Omental fat pad (tissue), 3 donors: ENCODE measurements at regions not wholly inside any gene's neighbourhood (a gene's known extent, or its start where the extent isn't known, plus 50 kb on each side); places are given as distances from the start of the nearest gene placed in this dataset.

Source experiments
- ATAC-seq: fragments of 150-250 bp; one replicate; pipeline ENCODE4 v1.9.1; 2016; ENCODE audit warnings: mild to moderate bottlenecking, moderate library complexity; ENCODE audit not compliant: low FRiP score
- DNase-seq: peaks from one replicate; pipeline ENCODE4 v3.0.0-alpha.2; 2019; ENCODE audit warnings: low spot score
- CTCF ChIP-seq, 3 donors: fragments of 450-650 bp; IDR thresholded peaks; one replicate each; pipeline ENCODE4 v1.5.1; 2016 to 2017; ENCODE audit warnings: antibody characterized with exemption in 3 of 3, mild to moderate bottlenecking in 3 of 3, moderate library complexity in 2 of 3

- DNase-seq (no peak), ATAC-seq (no peak)
- no peak for TF ChIP-seq CTCF (IDR thresholded peaks at IDR 0.05)
Measured at GRCh38 chrX:150202641-150203247, 160.4 kb upstream of the MAMLD1 start.

DNA sequence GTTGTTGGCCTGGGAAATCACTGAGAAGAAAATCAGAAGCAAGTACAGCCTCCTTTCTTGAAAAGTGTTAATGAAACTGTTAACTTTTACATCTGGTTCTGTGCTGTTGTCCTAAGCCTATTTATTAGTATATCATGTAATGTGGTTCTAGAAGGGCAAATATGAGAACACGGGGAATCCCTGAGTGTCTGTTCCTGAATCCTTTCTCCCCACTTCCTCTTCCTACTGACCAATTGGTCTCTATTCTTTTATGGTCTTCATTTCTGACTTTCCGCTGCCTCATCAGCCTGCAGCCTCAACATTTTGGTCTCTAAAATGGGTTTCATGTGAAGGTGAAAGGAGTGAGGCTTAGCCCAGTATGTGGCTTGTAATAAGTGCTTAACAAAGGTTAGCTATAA lies 159.9 kb upstream of the MAMLD1 start:
- ATAC-seq (no peak), DNase-seq (no peak)
- TF ChIP-seq CTCF (IDR thresholded peaks at IDR 0.05): no peak

DNA sequence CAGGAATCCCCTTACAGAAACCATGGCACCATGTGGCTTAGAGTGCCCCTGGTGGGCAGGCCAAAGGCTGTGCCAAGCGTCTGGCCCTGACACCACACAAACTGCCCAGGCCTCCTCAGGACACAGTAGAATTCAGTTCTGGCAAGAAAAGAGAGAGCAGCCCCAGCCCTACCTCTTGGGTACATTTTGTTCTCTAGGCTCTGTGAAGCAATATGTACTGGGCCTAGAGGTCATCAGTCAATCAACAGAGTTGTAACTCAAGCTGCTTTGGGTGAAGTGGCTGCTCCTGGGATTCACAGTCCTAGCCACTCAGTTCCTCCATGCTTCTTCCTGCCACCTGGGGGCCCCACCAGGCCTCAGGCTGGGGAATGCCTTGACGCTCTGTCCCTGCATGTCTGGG lies 158.1 kb upstream of the MAMLD1 start:
- TF ChIP-seq CTCF (IDR thresholded peaks at IDR 0.05): no peak
- DNase-seq: no peak
- ATAC-seq: no peak

- TF ChIP-seq CTCF (IDR thresholded peaks at IDR 0.05): no peak
- no peak for ATAC-seq
- no peak for DNase-seq
Measured at GRCh38 chrX:150207733-150208132, 155.4 kb upstream of the MAMLD1 start.

GRCh38 chrX:150211988-150212387 lies 151.1 kb upstream of the MAMLD1 start:
- no peak for TF ChIP-seq CTCF (IDR thresholded peaks at IDR 0.05)
- no peak for DNase-seq
- no peak for ATAC-seq

GRCh38 chrX:150212672-150213480 lies 150.2 kb upstream of the MAMLD1 start:
- no peak for ATAC-seq
- DNase-seq: no peak
- no peak for TF ChIP-seq CTCF (IDR thresholded peaks at IDR 0.05)
